A673 (cell line): ENCODE measurements at regions not wholly inside any gene's neighbourhood (a gene's known extent, or its start where the extent isn't known, plus 50 kb on each side); places are given as distances from the start of the nearest gene placed in this dataset.

Source experiments
- CTCF ChIP-seq: fragments of 300-800, 200-600 bp; sonication (generic); conservative IDR thresholded peaks from 2 replicates; pipeline ENCODE4 v1.5.1; 2017; ENCODE audit warnings: low read depth, mild to moderate bottlenecking, antibody characterized with exemption, low read length, moderate library complexity, mixed read lengths
- EZH2 ChIP-seq: fragments of 200-600 bp; sonication (generic); IDR thresholded peaks from 2 replicates; pipeline ENCODE4 v1.6.1; 2017; ENCODE audit warnings: borderline replicate concordance, low read depth, mild to moderate bottlenecking, mixed read lengths, antibody characterized with exemption, low read length; ENCODE audit not compliant: poor library complexity, severe bottlenecking

- TF ChIP-seq CTCF (no peak), EZH2 (no peak)
These were observed 124.1 kb upstream of the MYCN start for GRCh38 chr2:15816226-15816625.
